Suprapubic skin (tissue), 4 donors: ENCODE measurements at regions not wholly inside any gene's neighbourhood (a gene's known extent, or its start where the extent isn't known, plus 50 kb on each side); places are given as distances from the start of the nearest gene placed in this dataset.

Source experiments
- DNase-seq, 2 donors: peaks; one replicate each; pipeline ENCODE4 v3.0.0-alpha.2; 2019; ENCODE audit warnings: low spot score in 2 of 2
- H3K27ac ChIP-seq: fragments of 200-600 bp; sonication (generic); one replicate; pipeline ENCODE4 v1.5.1; 2019
- H3K27me3 ChIP-seq: fragments of 200-600 bp; sonication (generic); one replicate; pipeline ENCODE4 v1.5.1; 2019
- H3K36me3 ChIP-seq: fragments of 200-600 bp; sonication (generic); one replicate; pipeline ENCODE4 v1.5.1; 2019
- H3K4me1 ChIP-seq: fragments of 200-600 bp; sonication (generic); one replicate; pipeline ENCODE4 v1.5.1; 2019
- H3K4me3 ChIP-seq: fragments of 200-600 bp; sonication (generic); one replicate; pipeline ENCODE4 v1.5.1; 2019; ENCODE audit warnings: mild to moderate bottlenecking
- H3K9me3 ChIP-seq: fragments of 200-600 bp; sonication (generic); one replicate; pipeline ENCODE4 v1.5.1; 2019
- CTCF ChIP-seq, 2 donors: fragments of 200-600 bp in 1 of 2; fragments of 450-650 bp in 1 of 2; sonication (generic) in 1 of 2; IDR thresholded peaks; one replicate each; pipeline ENCODE4 v1.5.1; 2016 to 2019; ENCODE audit warnings: antibody characterized with exemption in 2 of 2, mild to moderate bottlenecking in 1 of 2, moderate library complexity in 1 of 2
- EP300 ChIP-seq: sonication (generic); formaldehyde crosslinking; IDR thresholded peaks from one replicate; pipeline ENCODE4 v1.6.1; 2017; ENCODE audit warnings: antibody characterized with exemption
- POLR2A ChIP-seq, 2 donors: fragments of 450-650 bp; IDR thresholded peaks; one replicate each; pipeline ENCODE4 v1.6.1; 2017; ENCODE audit warnings: antibody characterized with exemption in 2 of 2, mild to moderate bottlenecking in 2 of 2, moderate library complexity in 2 of 2
- POLR2AphosphoS5 ChIP-seq, 3 donors: sonication (generic); formaldehyde crosslinking; IDR thresholded peaks; one replicate each; pipeline ENCODE4 v1.6.1; 2017; ENCODE audit warnings: antibody characterized with exemption in 3 of 3
- WGBS: methylation state at CpG from one replicate; pipeline ENCODE4 v1.1.5; 2018; 5-methylcytosine and 5-hydroxymethylcytosine counted together

- TF ChIP-seq POLR2A (IDR thresholded peaks at IDR 0.05) = no peak
- no peak for TF ChIP-seq EP300
- no peak for TF ChIP-seq POLR2AphosphoS5 (IDR thresholded peaks at IDR 0.05)
- TF ChIP-seq CTCF (IDR thresholded peaks at IDR 0.05) = no peak
- Histone ChIP-seq H3K4me1 (no peaks in the 10 kb centered on the region), H3K27ac (no peak overlapping the region), H3K27me3 (peaks cover 3% of the 10 kb centered on the region), H3K9me3 (no peaks in the 10 kb centered on the region), H3K4me3 (no peak overlapping the region), H3K36me3 (no peaks in the 10 kb centered on the region)
- DNase-seq = no peak
- 45% methylated on average over 2 of the region's 2 CpGs for WGBS
These were observed 63.4 kb upstream of the PDE4B start for GRCh38 chr1:65729259-65729658.

GRCh38 chr1:65734979-65735378, 57.7 kb upstream of the PDE4B start:
- no peak for DNase-seq
- no peak for TF ChIP-seq POLR2AphosphoS5 (IDR thresholded peaks at IDR 0.05)
- no peak for TF ChIP-seq CTCF (IDR thresholded peaks at IDR 0.05)
- no peak for TF ChIP-seq EP300
- TF ChIP-seq POLR2A (IDR thresholded peaks at IDR 0.05) = no peak
- H3K4me3 ChIP-seq = no peak overlapping the region
- WGBS = 71% methylated on average over 2 of the region's 2 CpGs
- H3K4me1 ChIP-seq = no peaks in the 10 kb centered on the region
- H3K27ac ChIP-seq = no peak overlapping the region
- H3K27me3 ChIP-seq = no peaks in the 10 kb centered on the region
- H3K9me3 ChIP-seq = no peaks in the 10 kb centered on the region
- no peaks in the 10 kb centered on the region for H3K36me3 ChIP-seq

- no peak overlapping the region for H3K27ac ChIP-seq
- H3K36me3 ChIP-seq = no peaks in the 10 kb centered on the region
- no peak for TF ChIP-seq POLR2A (IDR thresholded peaks at IDR 0.05)
- TF ChIP-seq CTCF (IDR thresholded peaks at IDR 0.05) = no peak
- TF ChIP-seq EP300 = no peak
- TF ChIP-seq POLR2AphosphoS5 (IDR thresholded peaks at IDR 0.05) = no peak
- no peaks in the 10 kb centered on the region for H3K4me1 ChIP-seq
- DNase-seq = no peak
- no peaks in the 10 kb centered on the region for H3K27me3 ChIP-seq
- H3K9me3 ChIP-seq = peaks cover 7% of the 10 kb centered on the region
- no peak overlapping the region for H3K4me3 ChIP-seq
- 85% methylated on average over 2 of the region's 2 CpGs for WGBS
These were observed 50.7 kb upstream of the PDE4B start for GRCh38 chr1:65741993-65742392.
